ENCODE measurements at regions not wholly inside any gene's neighbourhood (a gene's known extent, or its start where the extent isn't known, plus 50 kb on each side); places are given as distances from the start of the nearest gene placed in this dataset.
"Not testable (repeated sequence)": the region's sequence is repeated elsewhere in the genome, so short reads cannot be mapped to it uniquely, and the experiment has no call there.

DNA sequence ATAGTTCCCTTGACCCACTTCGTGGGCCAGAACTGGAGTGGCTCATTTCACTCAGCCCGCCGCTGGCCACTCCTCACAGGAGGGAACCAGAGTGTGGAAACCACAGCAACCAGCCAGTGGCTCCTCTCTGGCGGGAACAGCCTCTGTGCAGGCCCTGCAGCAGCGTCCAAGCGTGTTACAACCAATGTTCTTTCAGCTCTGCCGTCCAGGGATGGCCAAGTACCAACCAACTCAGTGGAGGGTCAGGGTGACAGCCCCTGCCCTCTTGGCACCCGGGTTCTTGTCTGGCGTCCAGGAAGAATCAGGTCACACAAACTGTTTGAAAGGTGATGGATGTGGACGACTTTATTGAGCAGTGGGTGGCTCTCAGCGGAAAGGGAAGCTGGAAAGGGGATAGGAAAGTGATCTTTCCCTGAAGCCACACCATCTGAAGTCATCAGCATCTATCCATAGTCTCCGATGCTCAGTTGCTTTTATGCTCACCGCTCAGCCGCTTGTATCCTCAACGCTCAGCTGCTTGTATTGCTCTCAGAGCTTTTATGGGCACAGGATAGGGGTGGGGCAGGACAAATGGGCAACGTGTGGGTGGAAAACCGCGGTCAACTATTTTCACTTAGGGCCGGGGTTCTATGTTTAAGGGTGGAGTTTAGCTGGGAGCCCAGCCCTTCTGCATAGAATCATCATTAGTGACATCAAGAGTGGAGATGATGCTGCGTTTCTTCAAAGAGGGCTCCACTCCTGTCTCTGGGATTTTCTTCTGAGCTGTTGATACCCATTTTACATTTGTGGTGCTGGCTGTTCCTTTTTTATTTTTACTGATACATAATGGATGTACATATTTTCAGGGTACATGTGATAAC, 250.2 kb downstream of the RRAGC start:
- DNase-seq (ENCODE audit: low read depth): no peak

DNA sequence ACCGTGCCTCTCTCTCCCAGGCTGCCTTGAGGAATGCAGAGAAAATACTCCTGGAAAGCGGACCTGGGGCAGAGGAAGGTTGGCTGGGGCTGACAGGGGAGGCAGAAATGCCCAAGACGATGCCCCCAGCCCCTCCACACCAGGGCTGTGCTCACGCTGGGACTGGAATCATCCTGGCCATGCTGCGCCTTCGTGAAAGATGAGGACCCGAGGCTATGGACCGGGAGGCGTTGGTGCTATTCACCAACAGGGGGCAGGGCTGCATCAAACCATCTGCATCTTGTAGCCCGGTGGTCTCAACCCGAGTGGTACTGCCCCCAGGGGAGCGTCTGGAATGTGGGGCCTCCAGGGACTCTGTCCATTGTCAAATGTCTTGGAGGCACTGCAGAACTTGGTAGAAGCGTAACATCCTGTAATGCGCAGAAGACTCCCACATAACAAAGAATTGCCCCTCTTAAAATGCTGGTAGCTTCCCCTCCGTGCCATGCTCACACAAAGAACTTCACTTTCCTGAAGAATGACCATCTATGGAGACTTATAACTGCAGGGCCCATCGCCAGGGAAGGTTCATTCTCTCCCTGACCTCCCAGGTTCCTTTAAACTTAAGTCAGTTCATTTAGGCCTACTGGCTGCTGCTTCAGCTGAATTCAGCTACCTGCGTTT, 251.2 kb downstream of the RRAGC start:
- DNase-seq (ENCODE audit: low read depth): peak; percentile 6

DNA sequence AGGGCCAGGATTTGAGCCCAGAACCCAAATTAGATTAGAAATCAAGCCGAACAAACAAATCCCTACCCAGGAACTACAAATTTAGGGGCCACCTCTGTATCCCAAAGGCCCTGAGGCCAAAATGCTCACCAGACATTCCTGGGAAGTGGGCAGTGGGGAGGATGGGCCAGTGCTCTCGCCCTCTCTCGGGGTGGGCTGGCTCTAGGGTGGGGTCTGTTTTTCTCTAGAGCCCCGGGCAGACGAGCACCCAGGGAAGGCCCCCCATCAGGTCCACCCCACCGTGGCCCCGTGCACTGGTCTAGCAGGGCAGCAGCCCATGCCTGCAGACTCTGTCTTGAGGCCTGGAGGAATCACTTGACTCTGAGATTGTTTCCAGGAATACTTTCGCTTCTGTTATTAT, 252.0 kb downstream of the RRAGC start:
- DNase-seq (ENCODE audit: low read depth): no peak

DNA sequence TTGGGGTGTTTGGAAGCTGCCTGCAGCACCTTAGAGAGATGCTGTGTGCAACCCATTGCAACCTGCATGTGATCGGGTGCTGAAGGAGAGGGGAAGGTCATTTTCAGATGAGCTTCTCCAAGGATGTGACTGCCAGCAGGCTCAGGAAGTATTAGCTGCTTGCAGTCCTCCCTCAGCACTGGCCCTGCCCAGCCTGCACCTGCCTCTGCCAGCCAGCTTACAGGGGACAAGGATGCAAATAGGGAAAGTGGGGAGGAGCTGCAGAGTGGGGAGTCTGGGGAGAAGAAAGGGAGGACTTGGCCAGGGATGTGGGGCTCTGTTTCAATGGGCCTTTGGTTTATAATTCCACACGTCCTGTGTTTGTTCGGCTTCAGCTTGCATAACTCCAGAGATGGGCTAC, 254.5 kb downstream of the RRAGC start:
- DNase-seq (ENCODE audit: low read depth): no peak

DNA sequence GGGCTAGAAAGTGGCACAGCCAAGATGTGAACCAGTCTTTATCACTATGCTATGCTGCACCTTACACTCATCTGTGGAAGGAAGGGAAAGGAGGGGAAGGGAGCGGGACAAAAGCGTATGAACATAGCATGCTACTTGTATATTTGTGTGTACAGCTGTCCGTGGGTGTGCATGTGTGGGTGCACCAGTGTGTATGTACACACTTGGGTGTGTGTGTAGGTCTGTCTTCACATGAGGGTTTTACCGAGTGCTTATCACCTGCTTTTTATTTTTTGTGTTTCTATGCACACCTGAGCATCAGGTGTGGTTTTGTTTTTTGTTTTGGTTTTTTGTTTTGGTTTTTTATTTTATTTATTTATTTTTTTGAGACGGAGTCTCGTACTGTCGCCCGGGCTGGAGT, 255.7 kb downstream of the RRAGC start:
- DNase-seq (ENCODE audit: low read depth): no peak

DNA sequence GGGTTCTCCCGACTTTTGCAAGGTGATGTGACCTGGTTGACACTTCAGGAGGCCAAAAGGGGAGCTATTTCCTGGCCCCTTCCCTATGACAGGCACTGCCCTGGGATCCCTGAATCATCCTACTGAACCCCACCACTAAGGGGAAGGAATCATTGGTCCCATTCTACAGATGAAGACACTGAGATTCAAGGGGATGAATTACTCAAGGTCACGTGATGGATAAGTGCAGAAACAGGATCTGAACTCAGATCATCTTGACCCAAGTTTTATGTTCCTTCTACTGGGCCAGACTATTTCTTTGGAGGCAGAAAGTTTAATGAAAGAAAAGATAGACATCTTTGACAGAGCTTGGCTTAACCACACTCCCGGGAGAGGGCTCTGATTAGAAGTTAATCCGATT, 258.7 kb downstream of the RRAGC start:
- no peak for DNase-seq (ENCODE audit: low read depth)

DNA sequence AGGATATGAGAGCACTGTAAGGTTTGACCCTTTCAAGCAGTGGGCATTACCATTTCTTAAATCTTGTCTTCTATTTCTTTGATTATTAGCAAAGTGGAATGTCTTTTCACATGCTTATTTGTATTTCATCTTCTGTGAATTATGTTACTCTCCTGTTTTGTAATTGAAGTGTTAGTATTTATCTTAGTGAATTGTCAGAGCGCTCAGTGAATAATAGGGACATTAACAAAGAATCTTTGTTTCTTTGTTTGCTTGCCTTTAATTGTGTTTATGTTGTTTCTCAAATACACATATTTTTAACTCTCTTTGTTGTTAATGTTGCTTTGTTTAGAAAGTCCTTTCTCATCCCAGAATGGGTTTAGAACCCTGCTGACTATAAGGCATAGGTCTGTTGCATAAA, 259.3 kb downstream of the RRAGC start:
- DNase-seq (ENCODE audit: low read depth): no peak

DNA sequence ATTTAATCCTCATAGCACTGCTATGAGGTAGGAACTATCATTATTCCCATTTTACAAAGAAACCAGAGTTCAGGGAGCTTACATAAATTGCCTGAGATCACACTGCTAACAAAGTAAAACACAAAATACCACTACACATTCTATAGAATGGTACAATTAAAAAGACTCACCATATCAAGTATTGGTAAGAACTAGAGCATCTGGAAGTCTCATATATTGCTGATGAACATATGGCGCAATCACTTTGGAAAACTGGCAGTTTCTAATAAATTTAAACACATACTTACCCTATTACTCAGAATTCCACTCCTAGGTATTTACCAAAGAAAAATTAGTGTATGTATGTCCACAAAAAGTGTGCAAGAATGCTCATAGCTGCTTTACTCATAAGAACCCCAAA, 261.5 kb downstream of the RRAGC start:
- DNase-seq (ENCODE audit: low read depth): no peak

DNA sequence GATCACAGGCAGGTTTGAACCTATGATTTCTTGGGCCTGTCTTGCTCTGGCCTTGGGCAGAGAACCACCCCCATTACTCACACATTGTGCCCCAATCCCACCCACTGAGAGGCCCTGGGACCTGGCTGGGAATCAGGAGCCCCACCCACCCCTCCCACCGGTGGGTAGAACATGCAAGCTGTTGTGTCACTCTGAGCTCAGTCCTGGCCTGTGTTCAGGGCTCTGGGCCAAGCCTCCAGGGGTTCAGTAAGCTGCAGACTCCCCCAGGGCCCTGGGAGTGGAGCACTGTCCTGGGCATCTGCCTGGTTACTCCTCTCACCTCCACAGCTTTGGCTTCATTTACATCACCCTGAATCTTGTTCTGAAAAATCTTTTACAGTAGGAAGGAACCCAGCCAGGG, 270.5 kb downstream of the RRAGC start:
- no peak for DNase-seq (ENCODE audit: low read depth)

DNA sequence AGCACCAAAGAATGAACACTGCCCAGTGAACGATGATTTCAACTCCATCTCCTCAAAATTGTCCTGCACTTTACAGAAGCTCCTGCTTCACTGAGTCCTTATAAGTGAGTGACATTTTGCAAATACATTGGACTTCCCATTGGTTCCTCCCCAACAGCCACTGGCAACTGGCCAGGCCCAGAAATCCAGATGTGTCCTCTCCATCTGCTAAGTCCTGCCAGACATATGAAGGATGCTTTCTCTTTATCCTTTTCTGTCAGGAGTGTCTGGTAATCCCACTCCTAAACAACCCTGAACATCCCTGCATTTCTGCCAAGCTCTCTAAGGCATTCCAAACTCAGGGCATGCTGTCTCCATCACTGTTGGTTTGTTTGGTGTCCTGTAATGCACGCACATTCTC, 271.8 kb downstream of the RRAGC start:
- no peak for DNase-seq (ENCODE audit: low read depth)

DNA sequence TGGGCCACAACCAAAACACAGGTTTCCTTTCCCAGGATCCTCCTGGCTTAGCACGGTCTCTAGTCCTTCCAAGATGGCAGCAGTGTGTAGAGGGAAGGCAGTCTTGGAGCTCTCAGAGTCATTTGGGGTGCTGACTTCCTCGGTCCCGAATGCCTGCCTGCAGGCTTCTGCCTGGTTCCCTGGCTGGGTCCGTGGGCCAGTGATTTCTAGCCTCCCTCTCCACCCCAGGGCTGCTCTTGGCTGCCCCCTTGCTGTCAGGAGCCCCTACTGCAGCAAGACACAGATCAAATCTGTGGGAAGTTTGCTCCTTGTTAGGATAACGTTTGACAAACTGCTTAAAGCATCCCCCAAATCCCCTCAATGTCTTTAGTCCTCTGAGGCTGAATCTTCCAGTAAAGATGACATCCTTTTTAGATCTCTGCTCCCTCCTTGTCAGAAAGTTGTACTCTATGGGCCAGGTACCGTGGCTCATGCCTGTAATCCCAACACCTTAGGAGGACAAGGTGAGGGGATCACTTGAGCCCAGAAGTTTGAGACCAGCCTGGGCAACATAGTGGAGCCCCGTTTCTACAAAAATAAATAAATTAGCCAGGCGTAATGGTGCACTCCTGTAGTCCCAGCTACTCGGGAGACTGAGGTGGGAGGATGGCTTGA, 272.5 kb downstream of the RRAGC start:
- DNase-seq (ENCODE audit: low read depth): peak; percentile 27

DNA sequence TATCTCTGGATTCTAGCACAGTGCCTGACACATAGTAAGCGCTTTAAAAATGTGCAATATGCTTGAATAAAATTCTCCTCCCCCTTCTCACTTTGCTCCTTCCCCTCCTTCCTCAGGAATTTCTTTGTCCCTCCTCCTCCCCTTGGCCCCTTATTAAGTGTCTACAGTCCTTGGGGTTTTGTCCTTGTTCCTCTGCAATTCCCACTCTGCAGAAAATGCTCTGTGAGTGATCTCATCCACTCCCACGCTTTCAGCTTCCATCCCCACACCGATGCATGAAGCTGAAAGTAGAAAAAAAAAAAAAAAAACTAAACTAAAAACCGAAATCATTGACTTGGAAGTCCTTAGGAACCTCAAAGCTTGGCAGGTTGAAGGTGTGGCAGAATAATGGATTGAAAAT, 273.6 kb downstream of the RRAGC start:
- DNase-seq (ENCODE audit: low read depth): no peak

DNA sequence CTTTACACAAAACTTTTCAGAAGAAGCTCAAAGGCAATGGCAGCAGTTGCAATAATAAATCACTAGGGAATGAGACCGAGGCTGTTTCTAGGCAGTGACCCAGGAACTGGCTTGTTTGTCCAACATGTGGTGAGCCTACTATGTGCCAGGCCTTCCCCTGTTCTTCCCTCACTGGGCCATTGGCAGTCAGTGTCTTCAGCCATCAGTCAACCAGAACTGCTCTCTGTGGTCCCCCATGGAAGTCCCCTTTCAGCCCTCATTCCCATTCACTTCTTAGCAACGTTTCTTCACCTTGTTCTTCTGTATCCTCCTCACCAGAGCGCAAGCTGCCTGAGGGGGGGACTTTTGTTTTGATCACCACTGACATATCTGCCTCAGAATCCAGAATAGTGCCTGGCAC, 274.1 kb downstream of the RRAGC start:
- DNase-seq (ENCODE audit: low read depth): no peak

DNA sequence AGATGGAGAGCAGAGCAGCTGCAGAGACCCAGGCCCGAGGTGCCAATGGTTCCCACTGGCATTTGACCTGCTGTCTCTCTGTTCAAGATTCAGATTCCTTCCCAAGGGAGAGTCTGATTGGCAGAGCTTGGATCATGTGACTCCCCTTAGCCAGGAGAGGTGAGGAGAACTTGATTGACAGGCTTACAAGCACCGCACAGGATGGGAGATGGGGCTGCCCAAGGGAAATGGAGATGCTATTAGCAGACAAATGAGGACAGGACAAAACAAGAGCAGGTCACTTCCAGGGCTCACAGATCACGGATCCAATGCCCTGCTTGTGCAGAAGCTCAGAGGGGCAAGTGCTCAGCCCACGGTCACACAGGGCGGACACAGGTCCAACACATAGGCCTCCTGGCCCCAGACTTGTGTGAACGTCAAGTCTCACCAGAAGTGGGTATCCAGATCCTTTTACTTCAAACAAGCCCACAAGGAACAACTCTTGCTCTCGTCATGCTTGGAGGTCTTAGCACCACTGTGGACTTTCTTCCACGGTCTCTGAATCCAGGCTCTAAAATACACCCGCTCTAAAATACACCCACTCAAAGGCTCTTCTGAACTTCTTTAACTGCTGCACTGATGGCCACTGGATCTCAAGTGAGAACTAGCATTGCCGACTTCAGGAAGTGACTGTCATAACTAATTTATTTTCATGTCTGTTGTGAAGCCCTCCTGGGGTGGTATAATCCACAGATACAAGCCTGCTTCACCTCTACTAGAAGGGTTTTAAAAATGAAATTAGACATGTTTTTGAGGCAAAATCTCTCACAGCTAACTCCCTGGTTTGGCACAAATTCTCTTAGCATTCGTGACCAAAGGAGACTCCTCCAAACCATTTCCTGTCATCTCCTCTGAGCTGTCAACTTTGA, 274.9 kb downstream of the RRAGC start:
- DNase-seq (ENCODE audit: low read depth): no peak

DNA sequence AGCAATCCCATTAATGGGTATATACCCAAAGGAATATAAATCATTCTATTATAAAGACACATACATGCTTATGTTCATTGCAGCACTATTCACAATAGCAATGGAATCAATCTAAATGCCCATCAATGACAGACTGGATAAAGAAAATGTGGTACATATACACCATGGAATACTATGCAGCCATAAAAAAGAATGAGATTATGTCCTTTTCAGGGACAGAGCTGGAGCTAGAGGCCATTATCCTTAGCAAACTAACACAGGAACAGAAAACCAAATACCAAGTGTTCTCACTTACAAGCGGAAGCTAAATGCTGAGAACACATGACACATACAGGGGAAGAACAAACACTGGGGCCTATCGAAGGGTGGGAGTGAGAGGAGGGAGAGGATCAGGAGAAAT, 276.3 kb downstream of the RRAGC start:
- DNase-seq (ENCODE audit: low read depth): not testable (repeated sequence)

DNA sequence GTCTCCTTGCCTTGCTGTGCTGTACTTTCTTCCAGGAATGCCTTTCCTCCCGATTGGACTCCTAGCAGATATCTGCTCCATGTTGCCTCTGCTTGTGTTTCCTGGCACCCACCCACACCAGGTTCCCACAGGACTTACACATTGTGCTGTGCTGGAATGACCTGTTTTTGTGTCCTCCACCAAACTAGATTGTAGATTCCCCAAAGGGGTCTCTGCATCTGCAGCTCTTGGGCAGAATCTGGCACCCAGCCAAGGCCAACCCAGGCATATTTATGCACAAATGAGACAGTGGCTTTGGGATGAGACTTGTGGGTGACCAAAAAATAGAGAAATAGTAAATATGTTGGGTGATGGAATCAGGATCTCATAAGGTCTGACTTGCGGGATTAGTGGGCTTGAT, 278.2 kb downstream of the RRAGC start:
- DNase-seq (ENCODE audit: low read depth): no peak

DNA sequence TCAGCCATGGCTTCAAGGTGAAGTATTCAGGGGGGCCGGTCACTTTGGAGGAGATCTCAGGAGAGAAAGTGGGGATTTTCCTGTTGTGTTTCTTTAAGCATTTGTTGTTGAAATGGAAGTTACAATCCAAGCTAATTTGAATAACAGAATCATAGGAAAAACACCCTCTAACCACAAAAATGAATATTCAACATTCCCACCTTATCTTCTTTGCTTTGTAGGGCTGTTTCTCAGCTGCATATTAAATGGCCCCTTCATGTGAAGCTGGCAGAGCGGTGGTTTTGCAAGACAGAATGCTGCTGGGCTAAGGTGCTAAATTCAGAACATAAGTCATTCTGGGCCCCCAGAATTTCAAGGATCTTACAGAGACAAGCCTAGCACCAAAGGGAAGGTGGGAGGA, 279.0 kb downstream of the RRAGC start:
- no peak for DNase-seq (ENCODE audit: low read depth)

DNA sequence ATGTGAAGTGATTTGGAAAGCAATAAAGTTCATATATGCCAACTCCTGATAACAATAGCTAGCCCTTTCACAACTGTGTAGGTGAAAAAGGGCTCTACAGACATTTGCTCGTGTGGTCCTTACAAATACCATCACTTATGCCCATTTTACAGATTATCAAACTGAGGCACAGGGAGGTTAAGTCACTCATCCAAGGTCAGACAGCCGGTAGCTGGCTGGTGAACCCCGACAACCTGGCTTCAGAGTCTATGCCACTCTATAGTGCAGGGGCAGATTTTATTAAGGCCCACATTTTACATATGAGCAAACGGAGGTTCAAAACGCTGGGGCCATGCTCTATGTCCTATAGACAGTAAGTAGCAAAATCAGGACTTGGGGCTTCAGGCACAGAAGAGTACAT, 280.5 kb downstream of the RRAGC start:
- no peak for DNase-seq (ENCODE audit: low read depth)

DNA sequence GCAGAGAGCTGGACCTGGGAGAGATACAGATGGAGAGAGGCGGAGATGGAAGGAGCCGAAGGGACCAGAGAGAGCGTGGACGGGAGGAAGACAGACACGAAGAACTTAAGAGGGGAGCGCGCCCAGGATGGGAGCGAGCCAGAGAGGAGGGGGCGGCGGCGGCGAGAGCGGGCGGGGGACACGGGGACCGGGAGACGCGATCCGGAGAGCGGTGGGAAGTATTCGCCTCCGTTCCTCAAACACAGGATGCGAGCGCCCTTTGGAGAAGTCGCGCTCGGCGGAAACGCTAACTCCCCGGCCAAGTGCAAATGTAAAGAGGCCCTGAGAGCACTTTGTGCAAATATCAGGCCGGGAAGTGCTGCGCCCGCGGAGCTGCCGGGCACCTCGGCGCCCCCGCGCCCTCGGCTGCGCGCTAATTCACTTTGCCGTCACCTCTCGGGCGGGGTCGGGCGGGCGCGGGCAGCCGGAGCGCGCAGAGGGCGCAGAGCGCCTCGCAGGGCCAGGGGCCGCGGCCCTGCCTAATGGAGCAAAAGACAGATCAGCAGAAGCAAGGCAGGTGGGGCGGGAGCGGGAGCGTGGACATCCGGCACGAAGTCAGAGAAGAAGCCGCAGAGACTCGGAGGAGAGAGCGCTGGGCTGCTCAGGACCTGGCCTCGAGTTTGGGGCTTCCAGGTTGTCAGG, 281.2 kb downstream of the RRAGC start:
- no peak for DNase-seq (ENCODE audit: low read depth)

DNA sequence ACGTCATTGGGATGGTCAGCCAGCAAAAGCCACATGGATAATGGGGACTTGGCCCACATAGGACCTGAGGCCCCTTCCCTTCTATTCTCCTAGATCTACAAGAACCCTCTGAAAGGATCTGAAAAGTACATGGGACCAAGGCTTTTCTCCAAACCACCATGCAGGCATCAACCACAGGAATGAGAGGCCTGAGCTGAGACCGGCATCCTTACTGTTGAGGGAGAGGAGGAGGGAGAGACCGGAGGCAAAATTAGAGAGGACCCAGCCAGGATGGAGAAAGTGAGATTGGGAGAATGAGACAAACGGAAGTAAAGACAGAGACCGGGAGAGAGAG, 281.7 kb downstream of the RRAGC start:
- no peak for DNase-seq (ENCODE audit: low read depth)

DNA sequence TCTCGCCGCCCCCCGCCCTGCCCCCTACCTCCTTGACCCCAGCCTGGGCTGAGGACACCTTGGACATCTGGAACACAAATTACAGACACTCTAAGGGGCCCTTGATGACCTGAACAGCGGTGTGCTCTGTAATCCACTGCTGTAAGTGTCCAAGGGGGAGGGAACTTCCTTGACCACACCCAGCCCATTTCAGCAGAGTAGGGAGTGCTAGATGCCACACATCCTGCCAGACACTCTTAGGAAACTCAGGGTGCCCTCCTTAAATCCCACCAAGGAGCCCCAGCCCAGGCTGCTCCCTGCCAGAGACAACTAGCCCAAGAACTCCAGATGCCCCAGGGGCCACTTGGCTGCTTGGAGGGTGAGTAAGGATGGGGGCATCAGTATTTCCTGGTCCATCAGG, 282.2 kb downstream of the RRAGC start:
- no peak for DNase-seq (ENCODE audit: low read depth)

DNA sequence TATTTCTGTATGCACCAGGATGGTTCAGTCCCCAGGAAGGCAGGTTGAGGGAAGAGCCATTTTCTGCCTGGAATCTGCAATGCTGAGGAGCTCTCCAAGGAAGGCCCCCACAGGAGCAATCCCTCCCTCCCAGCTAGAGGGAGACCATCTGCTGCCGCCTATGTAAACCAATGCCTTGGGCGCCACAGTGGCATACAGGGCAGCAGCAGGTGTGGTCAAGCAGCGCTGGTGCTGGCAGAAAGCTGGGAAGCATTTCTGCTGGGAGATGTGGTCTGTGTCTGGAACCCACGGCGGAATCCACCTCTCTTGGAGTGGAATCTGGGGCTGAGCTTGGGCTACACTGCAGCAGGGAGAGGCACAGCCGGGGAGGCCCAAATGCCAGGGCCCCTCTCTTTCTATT, 283.3 kb downstream of the RRAGC start:
- no peak for DNase-seq (ENCODE audit: low read depth)

Data from RPMI7951 (cell line).